ENCODE measurements at regions not wholly inside any gene's neighbourhood (a gene's known extent, or its start where the extent isn't known, plus 50 kb on each side); places are given as distances from the start of the nearest gene placed in this dataset.

DNA sequence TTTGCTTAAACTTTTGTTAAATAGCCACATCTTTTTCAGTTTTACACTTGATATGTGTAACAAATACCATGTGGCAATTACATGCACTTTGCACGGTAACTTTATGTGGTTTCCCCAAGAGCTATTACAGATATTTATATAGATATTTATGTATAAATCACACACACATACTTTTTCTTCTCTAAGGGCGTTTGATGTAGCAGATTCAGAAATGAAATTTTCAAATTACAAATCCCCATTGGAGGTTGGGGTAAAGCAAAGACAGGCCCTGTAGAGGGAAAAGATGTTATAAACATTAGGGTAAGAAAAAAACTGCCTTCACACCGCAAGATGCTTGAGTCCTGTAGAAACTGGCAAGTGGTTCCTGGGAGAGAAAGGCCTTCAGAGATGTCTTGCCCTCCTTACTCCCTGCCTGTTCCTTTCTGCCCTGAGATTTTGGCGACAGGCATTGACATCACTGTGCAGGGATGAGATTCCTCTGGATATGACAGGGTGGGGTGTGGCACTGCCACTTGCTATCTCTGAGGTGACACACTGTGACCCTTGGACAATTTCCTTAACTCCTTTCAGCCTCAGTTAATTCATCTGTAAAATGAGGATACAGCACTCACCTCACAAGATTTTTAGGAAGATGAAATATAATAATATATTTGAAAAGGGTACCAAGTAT lies 177.9 kb upstream of the TUT7 start:
- DNase-seq (ENCODE audit: low read depth in 1 of 2, low spot score in 1 of 2): no peak
- TF ChIP-seq JUND (IDR thresholded peaks at IDR 0.05; ENCODE audit: low read depth): no peak
- in situ Hi-C loops (cut with HindIII; ENCODE audit: low pct_unique_long_range_greater_than_20kb, low sequenced_read_pairs): no loop called here

GRCh38 chr9:86531273-86531970 lies 177.2 kb upstream of the TUT7 start:
- in situ Hi-C loops (cut with HindIII; ENCODE audit: low pct_unique_long_range_greater_than_20kb, low sequenced_read_pairs): no loop called here
- no peak for TF ChIP-seq JUND (IDR thresholded peaks at IDR 0.05; ENCODE audit: low read depth)
- DNase-seq (ENCODE audit: low read depth in 1 of 2, low spot score in 1 of 2): no peak

DNA sequence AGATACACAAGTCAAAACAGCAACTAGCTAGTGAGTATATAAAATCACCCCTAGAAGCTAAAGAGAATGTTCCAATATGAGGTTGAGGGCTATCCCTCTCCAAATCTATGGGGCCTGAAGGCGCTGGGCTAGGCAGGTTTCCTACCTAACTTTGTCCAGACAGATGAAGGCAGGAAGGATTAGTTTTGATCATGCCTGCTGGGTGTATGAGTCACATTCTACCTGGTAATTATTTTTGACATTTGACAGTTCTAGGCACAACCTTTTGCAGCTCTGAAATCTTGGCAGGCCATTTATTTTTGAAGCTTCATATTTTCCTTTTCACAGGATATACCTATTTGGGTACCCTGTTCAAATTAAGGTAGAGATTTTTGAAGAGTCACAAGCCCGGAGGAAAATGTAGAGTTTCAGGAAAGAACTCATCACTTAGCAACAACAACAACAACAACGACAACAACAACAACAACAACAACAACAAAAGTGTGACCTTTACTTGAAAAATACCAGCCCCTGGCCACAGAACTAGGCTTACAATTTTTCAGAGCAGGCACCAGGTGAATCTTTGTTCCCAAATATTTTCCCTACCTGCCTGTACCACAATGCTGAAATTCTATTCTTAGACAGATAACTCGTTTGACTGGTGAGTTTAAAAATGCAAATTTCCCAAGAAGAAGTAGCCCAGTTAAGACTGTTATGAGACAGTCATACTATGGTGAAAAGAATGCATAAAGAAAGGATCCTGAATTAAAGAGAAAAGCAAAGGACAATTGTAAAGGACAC lies 175.5 kb upstream of the TUT7 start:
- TF ChIP-seq JUND (IDR thresholded peaks at IDR 0.05; ENCODE audit: low read depth): no peak
- DNase-seq (ENCODE audit: low read depth in 1 of 2, low spot score in 1 of 2): peak in 1 of 2 experiments; percentile 22
- in situ Hi-C loops (cut with HindIII; ENCODE audit: low pct_unique_long_range_greater_than_20kb, low sequenced_read_pairs): no loop called here

GRCh38 chr9:86526021-86526420 lies 171.8 kb upstream of the TUT7 start:
- peak in 1 of 2 experiments; percentile 58 for DNase-seq (ENCODE audit: low read depth in 1 of 2, low spot score in 1 of 2)
- in situ Hi-C loops (cut with HindIII; ENCODE audit: low pct_unique_long_range_greater_than_20kb, low sequenced_read_pairs): no loop called here
- no peak for TF ChIP-seq JUND (IDR thresholded peaks at IDR 0.05; ENCODE audit: low read depth)

DNA sequence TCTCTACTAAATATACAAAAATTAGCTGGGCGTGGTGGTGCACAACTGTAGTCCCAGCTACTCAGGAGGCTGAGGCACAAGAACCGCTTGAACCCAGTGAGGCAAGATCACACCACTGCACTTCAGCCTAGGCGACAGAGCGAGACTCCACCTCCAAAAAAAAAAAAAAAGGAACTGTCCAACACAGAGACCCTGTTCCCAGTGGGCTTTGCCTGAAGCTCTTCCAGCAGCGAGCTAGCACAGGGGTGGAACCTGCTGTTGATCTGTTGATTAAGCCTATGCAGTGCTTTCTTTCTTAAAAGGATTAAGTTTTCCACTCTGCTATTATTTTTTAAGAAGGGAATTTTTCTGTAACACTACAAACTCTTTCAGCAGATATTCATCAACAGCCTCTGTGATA lies 171.0 kb upstream of the TUT7 start:
- in situ Hi-C loops (cut with HindIII; ENCODE audit: low pct_unique_long_range_greater_than_20kb, low sequenced_read_pairs): no loop called here
- DNase-seq (ENCODE audit: low read depth in 1 of 2, low spot score in 1 of 2): no peak
- no peak for TF ChIP-seq JUND (IDR thresholded peaks at IDR 0.05; ENCODE audit: low read depth)

GRCh38 chr9:86521977-86522376 lies 167.8 kb upstream of the TUT7 start:
- TF ChIP-seq JUND (IDR thresholded peaks at IDR 0.05; ENCODE audit: low read depth): no peak
- in situ Hi-C loops (cut with HindIII; ENCODE audit: low pct_unique_long_range_greater_than_20kb, low sequenced_read_pairs): no loop called here
- DNase-seq (ENCODE audit: low read depth in 1 of 2, low spot score in 1 of 2): no peak

GRCh38 chr9:86521322-86521721 lies 167.1 kb upstream of the TUT7 start:
- TF ChIP-seq JUND (IDR thresholded peaks at IDR 0.05; ENCODE audit: low read depth): no peak
- no peak for DNase-seq (ENCODE audit: low read depth in 1 of 2, low spot score in 1 of 2)
- in situ Hi-C loops (cut with HindIII; ENCODE audit: low pct_unique_long_range_greater_than_20kb, low sequenced_read_pairs): no loop called here

DNA sequence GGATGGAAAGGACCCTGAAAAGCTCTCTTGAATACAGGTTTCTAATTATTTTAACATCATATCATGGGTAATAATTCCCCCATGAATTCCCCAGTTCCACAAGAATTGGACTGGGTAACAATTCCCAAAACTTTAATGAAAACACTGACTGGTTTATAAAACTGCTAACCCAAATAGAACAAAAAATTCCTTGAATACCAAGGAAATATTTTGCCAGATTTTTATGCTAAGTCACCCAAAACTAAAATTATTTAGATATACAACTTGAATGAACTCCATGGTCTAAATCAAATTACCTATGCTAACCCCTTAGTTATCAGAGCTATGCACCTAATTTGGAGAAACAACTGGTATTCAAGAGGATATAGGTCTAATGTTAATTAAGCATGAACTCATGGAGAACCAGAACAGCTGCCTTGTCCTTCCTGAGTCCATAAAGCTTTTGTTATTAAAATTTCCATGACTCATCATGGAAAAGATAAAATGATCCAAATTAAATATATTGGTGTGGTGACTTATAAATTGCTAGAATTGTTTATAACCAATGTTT lies 164.9 kb upstream of the TUT7 start:
- in situ Hi-C loops (cut with HindIII; ENCODE audit: low pct_unique_long_range_greater_than_20kb, low sequenced_read_pairs): no loop called here
- TF ChIP-seq JUND (IDR thresholded peaks at IDR 0.05; ENCODE audit: low read depth): no peak
- DNase-seq (ENCODE audit: low read depth in 1 of 2, low spot score in 1 of 2): no peak

- no peak for TF ChIP-seq JUND (IDR thresholded peaks at IDR 0.05; ENCODE audit: low read depth)
- in situ Hi-C loops (cut with HindIII; ENCODE audit: low pct_unique_long_range_greater_than_20kb, low sequenced_read_pairs): no loop called here
- no peak for DNase-seq (ENCODE audit: low read depth in 1 of 2, low spot score in 1 of 2)
Measured at GRCh38 chr9:86517475-86517874, 163.3 kb upstream of the TUT7 start.

- no peak for DNase-seq (ENCODE audit: low read depth in 1 of 2, low spot score in 1 of 2)
- no peak for TF ChIP-seq JUND (IDR thresholded peaks at IDR 0.05; ENCODE audit: low read depth)
- in situ Hi-C loops (cut with HindIII; ENCODE audit: low pct_unique_long_range_greater_than_20kb, low sequenced_read_pairs): no loop called here
Measured at GRCh38 chr9:86516564-86516963, 162.4 kb upstream of the TUT7 start.

GRCh38 chr9:86515221-86515620 lies 161.0 kb upstream of the TUT7 start:
- TF ChIP-seq JUND (IDR thresholded peaks at IDR 0.05; ENCODE audit: low read depth): no peak
- in situ Hi-C loops (cut with HindIII; ENCODE audit: low pct_unique_long_range_greater_than_20kb, low sequenced_read_pairs): no loop called here
- no peak for DNase-seq (ENCODE audit: low read depth in 1 of 2, low spot score in 1 of 2)

DNA sequence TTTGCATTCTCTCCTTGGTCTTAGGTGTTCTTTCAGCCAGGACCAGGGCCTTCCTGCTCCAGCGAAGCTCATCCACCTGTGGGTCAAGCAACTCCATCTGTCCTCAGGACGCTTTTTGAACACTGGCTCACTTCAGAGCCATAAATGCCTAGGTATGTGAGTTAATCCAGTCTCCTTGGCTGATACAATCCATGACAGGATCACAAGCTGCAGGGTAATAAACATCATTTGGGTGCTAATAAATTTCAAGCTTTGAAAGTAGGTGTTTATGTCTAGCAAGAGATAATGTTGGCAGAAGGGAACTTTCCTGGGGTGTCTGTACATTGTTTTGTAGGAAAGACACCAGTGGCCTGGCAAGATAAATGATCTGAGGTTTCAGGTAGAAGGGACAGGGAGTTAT lies 159.2 kb upstream of the TUT7 start:
- DNase-seq (ENCODE audit: low read depth in 1 of 2, low spot score in 1 of 2): no peak
- in situ Hi-C loops (cut with HindIII; ENCODE audit: low pct_unique_long_range_greater_than_20kb, low sequenced_read_pairs): no loop called here
- no peak for TF ChIP-seq JUND (IDR thresholded peaks at IDR 0.05; ENCODE audit: low read depth)

- DNase-seq (ENCODE audit: low read depth in 1 of 2, low spot score in 1 of 2): no peak
- in situ Hi-C loops (cut with HindIII; ENCODE audit: low pct_unique_long_range_greater_than_20kb, low sequenced_read_pairs): no loop called here
- TF ChIP-seq JUND (IDR thresholded peaks at IDR 0.05; ENCODE audit: low read depth): no peak
Measured at GRCh38 chr9:86512929-86513328, 158.7 kb upstream of the TUT7 start.

All from T47D (cell line).